MV-4-11 (cell line): ENCODE measurements at regions not wholly inside any gene's neighbourhood (a gene's known extent, or its start where the extent isn't known, plus 50 kb on each side); places are given as distances from the start of the nearest gene placed in this dataset.
A peak's percentile ranks its signal among the peaks of the same experiment; 100 is the strongest.
"Not testable (repeated sequence)": the region's sequence is repeated elsewhere in the genome, so short reads cannot be mapped to it uniquely, and the experiment has no call there.

Experiments
- DNase-seq: peaks from one replicate; lab custom pipeline; 2025; lab: John Stamatoyannopoulos, UW

GRCh38 chr14:77985211-77985615 lies 185.0 kb upstream of the NRXN3 start:
- no peak for DNase-seq

- DNase-seq, result no peak
Observed at GRCh38 chr14:77986773-77987172, 183.4 kb upstream of the NRXN3 start.

DNA sequence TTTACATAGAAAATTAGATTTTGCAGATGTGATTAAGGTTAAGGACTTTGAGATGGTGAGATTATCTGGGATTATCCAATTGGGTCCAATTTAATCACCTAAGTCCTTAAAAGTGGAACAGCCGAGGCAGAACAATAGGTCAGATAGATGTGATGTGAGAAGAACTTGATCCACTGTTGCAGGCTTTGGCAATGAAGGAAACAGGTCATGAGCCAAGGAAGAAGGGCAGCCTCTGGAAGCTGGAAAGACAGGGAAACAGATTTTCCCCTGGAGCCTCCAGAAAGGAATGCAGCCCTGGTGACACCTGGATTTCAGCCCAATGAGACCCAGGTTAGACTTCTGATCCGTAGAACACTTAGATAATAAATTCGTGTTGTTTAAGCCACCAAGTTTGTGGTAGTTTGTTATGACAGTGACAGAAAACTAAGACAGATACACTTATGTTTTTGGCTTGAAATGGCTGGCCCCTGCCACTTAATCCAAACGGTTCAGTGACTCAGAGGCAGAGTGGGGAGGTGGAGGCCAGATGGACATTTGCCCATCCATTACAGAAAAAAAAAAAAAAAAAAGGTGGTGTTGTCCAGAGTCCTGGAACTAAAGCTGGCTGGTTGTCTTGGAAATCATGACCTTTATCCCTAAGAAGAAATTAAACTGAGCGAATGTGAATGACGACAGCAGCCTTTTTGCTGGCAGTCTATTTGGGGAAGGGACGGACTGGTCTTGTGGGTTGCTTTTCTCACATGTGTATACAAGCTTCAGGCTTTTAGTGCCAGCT lies 181.9 kb upstream of the NRXN3 start:
- DNase-seq, result no peak

DNA sequence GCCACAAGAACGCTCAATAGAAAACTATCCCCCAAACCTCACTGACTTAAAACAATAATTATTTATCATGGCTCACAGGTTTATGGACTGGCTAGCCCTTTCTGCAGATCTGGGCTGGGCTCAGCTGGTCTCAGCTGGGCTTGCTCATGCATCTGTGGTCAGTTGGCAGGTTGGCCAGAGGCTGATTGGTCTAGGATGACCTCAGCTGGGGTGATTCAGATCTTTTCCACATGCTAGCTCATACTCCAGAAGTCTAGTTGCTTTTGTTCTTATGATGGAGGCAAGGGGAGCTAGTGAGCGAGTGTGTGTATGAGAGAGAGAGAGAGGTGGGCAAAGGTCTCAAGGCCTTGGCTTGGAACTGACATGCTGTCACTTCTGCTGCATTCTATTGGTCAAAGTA lies 181.2 kb upstream of the NRXN3 start:
- DNase-seq, result no peak

DNA sequence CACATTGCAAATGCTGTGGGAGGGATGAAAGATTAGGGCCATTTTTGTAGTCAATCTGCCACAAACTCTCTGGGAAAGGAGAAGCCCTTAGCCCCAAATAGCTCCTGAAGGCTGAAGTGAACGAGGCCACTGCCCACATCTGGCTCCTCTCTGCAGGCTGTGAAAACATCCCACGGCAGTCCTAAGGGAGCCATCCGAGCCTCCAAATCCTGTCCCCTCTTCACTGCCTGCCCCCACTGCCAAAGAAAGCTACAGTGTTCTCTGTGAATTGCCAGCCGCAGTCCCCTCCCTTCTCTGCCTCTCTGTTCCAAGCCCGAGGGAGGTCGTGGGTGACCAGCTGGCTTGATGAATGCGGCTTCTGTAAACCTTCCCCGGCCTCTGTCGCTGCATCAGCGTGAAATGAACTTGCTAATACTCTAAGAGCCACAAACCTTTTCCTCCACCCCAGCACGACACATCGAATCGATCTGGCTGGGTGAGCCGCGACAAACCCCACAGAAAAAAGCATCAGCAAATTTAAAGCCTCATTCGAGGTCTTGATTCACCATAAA lies 180.7 kb upstream of the NRXN3 start:
- no peak for DNase-seq

GRCh38 chr14:77990337-77990736 lies 179.8 kb upstream of the NRXN3 start:
- DNase-seq, result no peak

DNA sequence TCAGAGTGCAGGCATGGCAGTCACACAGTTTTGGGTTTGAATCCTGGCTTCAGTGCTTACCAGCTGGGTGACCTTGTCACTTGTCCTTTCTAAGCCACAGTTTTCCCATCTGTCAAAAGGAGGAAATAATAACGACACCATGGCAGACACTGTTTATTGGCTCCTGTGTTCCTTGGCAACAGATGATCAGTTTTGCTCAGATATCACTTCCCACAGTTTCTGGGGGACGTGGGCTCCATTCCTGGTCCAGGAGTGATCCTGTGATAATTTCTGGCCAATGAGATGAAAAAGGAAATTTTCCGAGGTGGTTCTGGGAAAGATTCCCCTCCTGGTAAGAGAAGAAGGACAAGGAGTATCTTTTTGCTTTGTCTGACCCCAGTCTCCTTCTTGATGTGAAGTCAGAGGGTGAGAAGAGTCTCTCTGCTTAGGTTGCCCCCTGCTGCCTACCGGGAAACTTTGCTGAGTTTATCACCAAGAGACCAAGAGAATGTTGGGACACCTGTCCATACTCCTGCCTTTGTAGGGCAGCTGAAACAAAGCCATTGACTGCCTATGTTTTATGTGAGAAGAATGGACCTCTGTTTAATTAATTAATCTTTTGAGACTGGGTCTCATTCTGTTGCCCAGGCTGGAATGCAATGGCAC lies 178.9 kb upstream of the NRXN3 start:
- peak; percentile 4 for DNase-seq

DNA sequence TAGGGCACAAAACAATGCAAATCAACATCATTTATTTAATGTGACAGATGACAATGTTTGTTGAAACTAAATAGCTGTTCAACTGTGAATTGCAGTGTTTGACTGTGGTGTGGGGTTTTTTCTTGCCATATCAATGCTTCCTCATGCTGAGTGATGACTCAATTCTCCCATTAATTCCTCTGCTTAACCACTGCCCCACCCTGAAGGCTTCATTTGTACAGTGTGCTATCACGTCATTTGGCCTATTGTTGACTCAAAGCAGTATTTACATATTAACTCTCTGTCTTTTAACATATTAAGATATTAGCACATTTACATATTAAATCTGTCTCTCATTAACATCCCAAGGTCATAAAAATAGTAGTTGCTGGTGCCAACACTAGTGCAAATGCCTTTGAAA lies 164.8 kb upstream of the NRXN3 start:
- DNase-seq, result peak; percentile 93

DNA sequence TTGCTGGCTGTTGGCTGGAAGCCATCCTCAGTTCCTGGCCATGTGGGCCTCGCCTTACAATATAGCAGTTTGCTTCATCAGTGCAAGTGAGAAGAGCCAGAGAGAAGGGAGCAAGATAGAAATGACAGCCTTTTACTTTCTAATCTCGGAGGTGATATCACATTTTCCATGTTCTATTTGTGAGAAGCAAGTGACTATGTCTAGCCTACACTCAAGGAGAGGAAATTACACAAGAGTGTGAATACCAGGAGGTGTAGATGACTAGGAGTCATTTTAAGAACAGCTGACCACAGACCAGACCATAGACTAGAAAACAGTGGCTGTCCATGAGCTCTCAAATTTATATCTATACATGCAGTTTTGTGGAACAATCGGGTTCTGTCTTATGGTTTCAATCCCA lies 163.0 kb upstream of the NRXN3 start:
- DNase-seq, result peak; percentile 90

- peak; percentile 5 for DNase-seq
Observed at GRCh38 chr14:78010688-78011087, 159.5 kb upstream of the NRXN3 start.

DNA sequence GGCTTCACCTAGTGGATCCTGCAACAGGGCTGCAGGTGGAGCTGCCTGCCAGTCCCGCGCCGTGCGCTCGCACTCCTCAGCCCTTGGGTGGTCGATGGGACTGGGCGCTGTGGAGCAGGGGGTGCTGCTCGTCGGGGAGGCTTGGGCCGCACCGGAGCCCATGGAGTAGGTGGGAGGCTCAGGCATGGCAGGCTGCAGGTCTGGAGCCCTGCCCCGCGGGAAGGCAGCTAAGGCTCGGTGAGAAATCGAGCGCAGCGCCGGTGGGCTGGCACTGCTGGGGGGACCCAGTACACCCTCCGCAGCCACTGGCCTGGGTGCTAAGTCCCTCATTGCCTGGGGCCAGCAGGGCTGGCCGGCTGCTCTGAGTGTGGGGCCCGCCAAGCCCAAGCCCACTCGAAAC lies 156.3 kb upstream of the NRXN3 start:
- not testable (repeated sequence) for DNase-seq

GRCh38 chr14:78016532-78016931 lies 153.6 kb upstream of the NRXN3 start:
- no peak for DNase-seq

- no peak for DNase-seq
Observed at GRCh38 chr14:78018283-78018682, 151.9 kb upstream of the NRXN3 start.

- peak; percentile 80 for DNase-seq
Observed at GRCh38 chr14:78022059-78022458, 148.1 kb upstream of the NRXN3 start.

DNA sequence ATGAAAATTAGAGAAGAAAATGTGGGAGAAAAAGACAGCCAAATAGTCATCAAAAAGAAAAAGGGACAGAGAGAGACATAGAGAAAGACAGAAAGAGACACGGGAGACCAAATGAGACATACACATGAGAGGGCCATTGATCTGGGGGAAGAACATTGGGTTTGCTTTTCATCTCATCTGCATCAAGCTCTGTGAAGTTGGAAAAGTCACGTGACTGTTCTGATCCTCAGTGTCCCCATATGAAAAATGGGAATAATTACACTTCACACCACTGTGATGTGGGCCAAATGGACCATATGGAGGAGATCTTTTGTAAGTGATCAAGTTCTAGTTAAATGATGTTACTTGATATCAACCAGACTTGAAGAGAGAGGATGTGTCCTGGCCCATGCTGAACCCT lies 147.1 kb upstream of the NRXN3 start:
- no peak for DNase-seq

GRCh38 chr14:78028471-78028870 lies 141.7 kb upstream of the NRXN3 start:
- DNase-seq, result no peak

- no peak for DNase-seq
Observed at GRCh38 chr14:78029601-78030372, 140.4 kb upstream of the NRXN3 start.

DNA sequence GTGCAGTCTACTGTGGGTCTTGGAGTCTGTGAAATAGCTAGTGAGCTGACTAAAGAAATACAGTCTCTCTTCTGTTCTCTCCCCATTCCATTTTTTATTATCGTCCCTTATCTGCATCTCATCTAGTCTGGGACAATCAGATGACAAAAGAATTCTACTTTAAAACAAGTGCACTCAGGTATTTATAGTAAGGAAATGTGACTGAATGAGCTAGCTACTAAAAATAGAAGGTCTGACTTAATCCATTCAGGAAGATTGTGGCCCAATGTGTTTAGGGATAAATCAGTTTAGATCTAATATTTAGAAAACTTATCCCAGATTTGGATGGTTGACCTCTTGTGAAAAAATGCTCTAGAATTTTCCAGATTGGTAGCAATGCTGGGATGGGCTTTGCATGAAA lies 126.8 kb upstream of the NRXN3 start:
- no peak for DNase-seq

- DNase-seq, result no peak
Observed at GRCh38 chr14:78048120-78048519, 122.1 kb upstream of the NRXN3 start.

DNA sequence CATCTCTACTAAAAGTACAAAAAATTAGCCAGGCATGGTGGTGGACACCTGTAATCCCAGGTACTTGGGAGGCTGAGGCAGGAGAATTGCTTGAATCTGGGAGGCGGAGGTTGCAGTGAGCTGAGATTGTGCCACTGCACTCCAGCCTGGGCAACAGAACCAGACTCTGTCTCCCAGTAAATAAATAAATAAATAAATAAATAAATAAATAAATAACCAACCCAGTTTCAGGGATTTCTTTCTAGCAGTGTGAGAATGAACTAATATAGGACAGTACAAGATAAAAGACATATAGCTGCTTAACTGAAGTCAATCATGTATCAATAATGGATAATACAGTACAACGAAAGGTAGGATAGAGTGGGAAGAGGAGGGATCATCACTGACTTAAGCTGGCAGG lies 113.3 kb upstream of the NRXN3 start:
- not testable (repeated sequence) for DNase-seq

GRCh38 chr14:78070344-78070743 lies 99.8 kb upstream of the NRXN3 start:
- no peak for DNase-seq

DNA sequence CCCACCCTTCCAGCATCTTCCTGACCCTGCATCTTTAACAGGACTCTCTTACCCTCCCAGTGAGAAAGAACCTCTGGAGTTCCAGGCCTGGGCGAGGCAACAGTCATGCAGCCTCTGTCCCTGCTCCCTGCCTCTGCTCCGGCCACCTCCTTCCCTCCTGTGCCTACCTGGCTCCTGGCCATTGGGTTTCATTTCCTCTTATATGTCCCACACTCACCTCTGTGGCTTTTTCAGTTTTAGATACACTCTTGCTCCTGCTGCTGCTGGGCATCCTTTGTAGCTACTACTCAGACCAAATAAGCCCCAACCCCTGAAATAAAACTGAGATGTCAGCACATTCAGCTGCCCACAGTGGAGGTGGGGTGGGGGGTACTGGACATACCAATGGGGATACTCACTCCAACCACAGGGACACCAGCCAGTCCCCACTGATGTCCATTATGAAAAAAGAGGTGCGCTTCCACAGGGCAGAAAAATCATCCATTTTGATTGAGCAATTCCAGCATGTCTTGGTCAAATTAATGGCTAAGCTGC lies 99.1 kb upstream of the NRXN3 start:
- DNase-seq, result no peak
